Activated CD4-positive, alpha-beta T cell treated with anti-CD3 and anti-CD28 coated beads, Interleukin-2, amount 10 ng/mL, durations not matched to agents 7 days and 5 days (primary cell): ENCODE measurements at regions not wholly inside any gene's neighbourhood (a gene's known extent, or its start where the extent isn't known, plus 50 kb on each side); places are given as distances from the start of the nearest gene placed in this dataset.
A peak's percentile ranks its signal among the peaks of the same experiment; 100 is the strongest.

Experiments
- CTCF ChIA-PET: fragments of 350-600 bp; sonication (Branson Sonifier 250); formaldehyde crosslinking; loops from one replicate; lab custom pipeline; 2021; ENCODE audit warnings: antibody characterized with exemption; lab: Charles Lee
- POLR2A ChIA-PET: fragments of 350-600 bp; sonication (Branson Sonifier 250); formaldehyde crosslinking; loops from one replicate; lab custom pipeline; 2021; ENCODE audit warnings: antibody characterized with exemption; lab: Charles Lee
- DNase-seq: peaks from one replicate; pipeline ENCODE4 v3.0.0-alpha.2; 2020
- H3K27ac Mint-ChIP-seq: one replicate; pipeline ENCODE4 v1.8.0; 2021; ENCODE audit warnings: mild to moderate bottlenecking, moderate library complexity, mixed read lengths
- H3K27me3 Mint-ChIP-seq: one replicate; pipeline ENCODE4 v1.8.0; 2021; ENCODE audit warnings: mixed read lengths
- H3K36me3 Mint-ChIP-seq: one replicate; pipeline ENCODE4 v1.8.0; 2021; ENCODE audit warnings: low read depth, mixed read lengths
- H3K4me1 Mint-ChIP-seq: one replicate; pipeline ENCODE4 v1.8.0; 2021; ENCODE audit warnings: mixed read lengths
- H3K4me3 Mint-ChIP-seq: one replicate; pipeline ENCODE4 v1.8.0; 2021; ENCODE audit warnings: mild to moderate bottlenecking, moderate library complexity, mixed read lengths
- H3K9me3 Mint-ChIP-seq: one replicate; pipeline ENCODE4 v1.8.0; 2021; ENCODE audit warnings: mixed read lengths

GRCh38 chr14:36465178-36465577, 54.9 kb downstream of the NKX2-1 start:
- POLR2A ChIA-PET, result no interaction called here
- H3K9me3 Mint-ChIP-seq, result no peaks in the 10 kb centered on the region

GRCh38 chr14:36462890-36463289, 57.1 kb downstream of the NKX2-1 start:
- no peak for DNase-seq
- Mint-ChIP-seq H3K9me3 (no peaks in the 10 kb centered on the region), H3K4me1 (no peaks in the 10 kb centered on the region), H3K27ac (no peak overlapping the region), H3K36me3 (no peaks in the 10 kb centered on the region), H3K27me3 (peaks cover 8% of the 10 kb centered on the region), H3K4me3 (no peak overlapping the region)
- ChIA-PET CTCF (no interaction called here), POLR2A (no interaction called here)

More at GRCh38 chr14:36465178-36465577, 54.9 kb downstream of the NKX2-1 start:
- no peaks in the 10 kb centered on the region for H3K36me3 Mint-ChIP-seq
- no peak for DNase-seq
- H3K27me3 Mint-ChIP-seq, result peaks cover 6% of the 10 kb centered on the region
- no peak overlapping the region for H3K27ac Mint-ChIP-seq
- no peak overlapping the region for H3K4me3 Mint-ChIP-seq
- CTCF ChIA-PET, result no interaction called here
- H3K4me1 Mint-ChIP-seq, result no peaks in the 10 kb centered on the region

DNA sequence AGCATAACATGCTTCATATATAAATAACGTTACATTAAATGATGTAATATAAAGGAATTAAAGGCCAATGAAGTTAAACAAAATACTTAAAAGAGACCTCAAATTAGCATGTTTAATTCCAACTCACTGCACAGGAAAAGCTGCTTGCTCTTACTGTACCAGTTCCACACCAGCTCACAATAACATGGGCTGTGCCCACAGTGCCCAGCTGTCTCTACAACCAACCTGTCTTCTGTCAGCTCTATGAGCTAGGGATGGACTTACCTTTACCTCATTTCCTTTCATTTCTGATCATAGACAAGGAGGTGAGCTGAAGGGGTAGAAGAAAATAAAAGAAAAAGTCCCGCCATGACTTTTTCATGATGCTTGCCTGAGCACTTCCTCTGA, 64.8 kb downstream of the NKX2-1 start:
- H3K27ac Mint-ChIP-seq, result no peak overlapping the region
- CTCF ChIA-PET, result no interaction called here
- DNase-seq, result no peak
- peaks cover 5% of the 10 kb centered on the region for H3K27me3 Mint-ChIP-seq
- H3K4me1 Mint-ChIP-seq, result no peaks in the 10 kb centered on the region
- no peaks in the 10 kb centered on the region for H3K9me3 Mint-ChIP-seq
- POLR2A ChIA-PET, result no interaction called here
- H3K4me3 Mint-ChIP-seq, result no peak overlapping the region
- H3K36me3 Mint-ChIP-seq, result no peaks in the 10 kb centered on the region

DNA sequence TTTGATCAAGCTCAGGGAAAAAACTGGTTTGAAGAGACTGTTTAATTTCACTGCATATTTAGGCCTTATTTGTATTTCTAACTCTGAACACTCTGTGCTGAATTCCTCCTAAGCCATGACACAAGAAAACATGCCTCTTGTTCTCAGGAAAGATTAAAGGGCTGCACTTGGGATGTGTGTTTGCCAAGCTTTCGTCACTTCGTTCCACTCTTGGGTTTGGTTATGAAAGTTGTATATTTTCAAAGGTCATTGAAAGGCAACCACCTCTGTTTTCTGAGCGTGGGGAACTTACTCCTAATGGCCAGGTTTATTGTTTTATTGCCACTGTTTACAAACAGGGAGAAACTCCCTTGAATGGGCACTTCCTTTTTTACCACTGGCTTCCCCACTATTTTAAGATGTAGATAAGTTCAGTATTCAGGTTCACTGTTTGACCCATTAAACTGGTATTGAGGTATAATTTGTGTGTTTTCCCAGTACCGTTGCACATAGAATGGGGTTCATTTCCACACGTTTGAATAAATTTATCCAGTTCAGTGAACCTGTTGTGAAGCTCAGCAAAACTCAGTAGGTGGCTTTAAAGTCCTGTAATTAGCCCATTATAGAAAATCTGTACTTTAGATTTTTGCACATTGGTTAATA, 65.3 kb downstream of the NKX2-1 start:
- Mint-ChIP-seq H3K36me3 (no peaks in the 10 kb centered on the region), H3K27me3 (peaks cover 4% of the 10 kb centered on the region)

DNA sequence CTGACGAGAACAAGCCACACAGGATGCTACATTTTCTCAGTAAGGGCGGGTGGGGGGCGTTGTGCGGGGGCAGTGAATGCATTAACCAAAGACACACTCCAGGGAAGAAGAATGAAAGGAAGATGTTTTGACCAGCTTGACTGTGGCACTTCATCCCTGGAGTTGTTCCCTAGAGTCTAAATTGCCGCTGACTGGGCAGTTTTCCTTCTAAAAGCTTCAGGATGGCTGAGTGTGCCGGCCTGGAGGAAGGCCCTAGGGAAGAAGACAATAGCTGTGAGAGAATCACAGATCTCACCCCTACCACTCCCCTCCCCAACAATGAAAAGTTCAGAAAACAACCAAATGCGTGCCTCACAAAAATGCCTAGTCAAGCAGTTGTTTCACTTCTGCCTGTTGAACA, 67.2 kb downstream of the NKX2-1 start:
- POLR2A ChIA-PET, result no interaction called here
- Mint-ChIP-seq H3K4me3 (no peak overlapping the region), H3K36me3 (no peaks in the 10 kb centered on the region), H3K27ac (no peak overlapping the region), H3K27me3 (peaks cover 2% of the 10 kb centered on the region), H3K4me1 (no peaks in the 10 kb centered on the region), H3K9me3 (no peaks in the 10 kb centered on the region)
- CTCF ChIA-PET, result interaction anchor here (1.2 kb wide), 1 partner anchor 78 kb away, joined by 3 read pairs; no protein-coding TSS in a partner anchor
- no peak for DNase-seq

More for the DNA sequence above, 65.3 kb downstream of the NKX2-1 start:
- H3K4me1 Mint-ChIP-seq, result no peaks in the 10 kb centered on the region
- H3K9me3 Mint-ChIP-seq, result no peaks in the 10 kb centered on the region
- H3K27ac Mint-ChIP-seq, result no peak overlapping the region
- DNase-seq, result no peak
- ChIA-PET POLR2A (no interaction called here), CTCF (no interaction called here)
- no peak overlapping the region for H3K4me3 Mint-ChIP-seq

DNA sequence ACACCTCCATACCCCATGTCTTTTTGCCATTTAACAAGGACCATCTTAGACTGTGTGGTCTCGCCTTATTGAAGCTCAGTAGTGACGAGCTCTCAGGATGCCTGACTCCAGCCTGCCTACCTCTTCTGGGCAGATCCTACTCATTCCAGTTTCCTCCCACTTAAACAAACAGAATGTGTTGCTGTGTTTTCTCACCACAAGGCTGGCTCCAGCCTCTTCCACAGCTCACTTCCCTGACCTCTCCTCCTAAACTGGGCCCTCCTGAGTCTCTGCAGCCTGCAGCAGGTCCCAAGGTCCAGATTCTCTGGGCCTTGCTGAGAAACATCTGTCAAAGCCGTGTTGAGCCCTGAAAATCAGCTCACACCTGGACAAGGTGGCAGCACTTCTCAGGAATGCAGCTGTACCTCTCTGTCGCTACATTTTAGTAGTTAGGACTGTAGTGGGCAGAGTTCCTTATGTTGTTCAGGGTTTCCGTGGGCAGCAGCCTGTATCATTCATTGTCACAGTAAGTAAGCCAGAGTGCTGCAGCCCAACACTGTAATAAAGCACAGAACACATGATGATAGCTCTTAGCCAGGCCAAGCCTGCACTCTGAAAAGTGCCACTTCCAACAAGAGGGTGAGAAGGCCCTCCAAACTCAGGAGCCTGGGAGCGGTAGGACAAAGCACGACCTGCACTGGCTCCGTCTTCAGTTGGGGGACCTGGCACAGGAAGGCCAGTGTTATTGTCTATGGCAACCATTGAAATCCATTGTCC, 68.5 kb downstream of the NKX2-1 start:
- POLR2A ChIA-PET, result no interaction called here
- Mint-ChIP-seq H3K36me3 (no peaks in the 10 kb centered on the region), H3K4me3 (no peak overlapping the region), H3K27ac (no peak overlapping the region), H3K4me1 (no peaks in the 10 kb centered on the region), H3K27me3 (peaks cover 1% of the 10 kb centered on the region), H3K9me3 (no peaks in the 10 kb centered on the region)
- DNase-seq, result no peak
- CTCF ChIA-PET, result no interaction called here

GRCh38 chr14:36450550-36450949, 69.5 kb downstream of the NKX2-1 start:
- no peaks in the 10 kb centered on the region for H3K27me3 Mint-ChIP-seq
- no peaks in the 10 kb centered on the region for H3K9me3 Mint-ChIP-seq
- no peaks in the 10 kb centered on the region for H3K36me3 Mint-ChIP-seq
- H3K27ac Mint-ChIP-seq, result no peak overlapping the region
- H3K4me3 Mint-ChIP-seq, result no peak overlapping the region
- DNase-seq, result no peak
- ChIA-PET CTCF (no interaction called here), POLR2A (no interaction called here)
- H3K4me1 Mint-ChIP-seq, result no peaks in the 10 kb centered on the region

DNA sequence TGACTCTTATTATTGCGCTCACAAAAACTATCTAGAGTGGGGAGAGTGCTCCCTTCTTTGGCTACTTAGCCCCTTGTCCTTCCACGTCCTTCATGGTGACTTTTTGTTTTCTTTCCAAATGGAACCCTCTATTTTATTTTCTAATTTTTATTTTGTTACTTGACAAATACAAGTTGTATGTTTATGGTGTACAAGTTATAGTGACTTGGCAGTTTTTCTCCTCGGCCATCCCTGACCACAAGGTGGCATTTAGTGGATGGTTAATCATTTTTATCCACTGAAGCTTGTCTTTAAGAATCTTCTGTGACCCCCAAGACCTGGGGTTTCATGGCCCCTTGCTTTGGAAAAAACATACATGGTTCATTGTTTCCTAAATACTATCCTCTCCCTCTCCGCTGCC, 70.1 kb downstream of the NKX2-1 start:
- no peaks in the 10 kb centered on the region for H3K27me3 Mint-ChIP-seq
- H3K9me3 Mint-ChIP-seq, result no peaks in the 10 kb centered on the region
- CTCF ChIA-PET, result no interaction called here
- no peaks in the 10 kb centered on the region for H3K36me3 Mint-ChIP-seq
- DNase-seq, result no peak
- POLR2A ChIA-PET, result no interaction called here
- no peaks in the 10 kb centered on the region for H3K4me1 Mint-ChIP-seq
- H3K27ac Mint-ChIP-seq, result no peak overlapping the region
- H3K4me3 Mint-ChIP-seq, result no peak overlapping the region

DNA sequence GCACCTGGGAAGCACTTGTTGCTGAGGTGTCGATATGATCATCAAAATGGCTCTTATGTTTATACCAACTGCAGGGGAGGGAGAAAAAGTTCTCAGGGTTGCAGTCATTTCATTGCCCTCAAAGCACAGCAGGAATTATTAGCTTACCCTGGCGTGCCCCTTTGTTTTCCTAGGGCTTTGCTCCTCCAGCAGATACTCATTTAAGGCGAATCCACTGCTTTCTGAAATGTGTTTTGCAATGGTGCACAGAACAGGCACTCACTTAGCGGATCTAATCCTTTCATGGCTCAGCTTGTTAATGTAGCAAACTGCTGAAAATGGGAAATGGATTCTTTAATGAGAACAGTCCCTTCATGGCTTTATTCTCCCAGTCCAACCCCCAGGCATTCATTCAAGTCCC, 76.7 kb downstream of the NKX2-1 start:
- peaks cover 12% of the 10 kb centered on the region for H3K27me3 Mint-ChIP-seq
- H3K4me1 Mint-ChIP-seq, result no peaks in the 10 kb centered on the region
- no peaks in the 10 kb centered on the region for H3K9me3 Mint-ChIP-seq
- H3K27ac Mint-ChIP-seq, result no peak overlapping the region
- no peaks in the 10 kb centered on the region for H3K36me3 Mint-ChIP-seq
- ChIA-PET CTCF (interaction anchor here (0.9 kb wide), 1 partner anchor 13 kb away, joined by 5 read pairs; no protein-coding TSS in a partner anchor), POLR2A (no interaction called here)
- no peak overlapping the region for H3K4me3 Mint-ChIP-seq
- no peak for DNase-seq

- H3K27me3 Mint-ChIP-seq, result peaks cover 12% of the 10 kb centered on the region
- H3K9me3 Mint-ChIP-seq, result no peaks in the 10 kb centered on the region
These were observed 77.2 kb downstream of the NKX2-1 start for GRCh38 chr14:36442824-36443241.

GRCh38 chr14:36441283-36441682, 78.7 kb downstream of the NKX2-1 start:
- Mint-ChIP-seq H3K4me1 (no peaks in the 10 kb centered on the region), H3K36me3 (no peaks in the 10 kb centered on the region), H3K27ac (no peak overlapping the region), H3K27me3 (peaks cover 14% of the 10 kb centered on the region), H3K4me3 (no peak overlapping the region), H3K9me3 (no peaks in the 10 kb centered on the region)
- ChIA-PET CTCF (no interaction called here), POLR2A (no interaction called here)
- no peak for DNase-seq

More at GRCh38 chr14:36442824-36443241, 77.2 kb downstream of the NKX2-1 start:
- ChIA-PET POLR2A (no interaction called here), CTCF (interaction anchor here (0.9 kb wide), 1 partner anchor 13 kb away, joined by 5 read pairs; no protein-coding TSS in a partner anchor)
- no peak overlapping the region for H3K4me3 Mint-ChIP-seq
- no peak overlapping the region for H3K27ac Mint-ChIP-seq
- H3K4me1 Mint-ChIP-seq, result no peaks in the 10 kb centered on the region
- no peaks in the 10 kb centered on the region for H3K36me3 Mint-ChIP-seq
- DNase-seq, result no peak

- Mint-ChIP-seq H3K27ac (peak overlapping the region; percentile 19), H3K9me3 (no peaks in the 10 kb centered on the region), H3K4me3 (no peak overlapping the region), H3K4me1 (no peaks in the 10 kb centered on the region), H3K27me3 (peaks cover 14% of the 10 kb centered on the region), H3K36me3 (no peaks in the 10 kb centered on the region)
- ChIA-PET CTCF (no interaction called here), POLR2A (no interaction called here)
- no peak for DNase-seq
These were observed 80.3 kb downstream of the NKX2-1 start for GRCh38 chr14:36439766-36440165.

DNA sequence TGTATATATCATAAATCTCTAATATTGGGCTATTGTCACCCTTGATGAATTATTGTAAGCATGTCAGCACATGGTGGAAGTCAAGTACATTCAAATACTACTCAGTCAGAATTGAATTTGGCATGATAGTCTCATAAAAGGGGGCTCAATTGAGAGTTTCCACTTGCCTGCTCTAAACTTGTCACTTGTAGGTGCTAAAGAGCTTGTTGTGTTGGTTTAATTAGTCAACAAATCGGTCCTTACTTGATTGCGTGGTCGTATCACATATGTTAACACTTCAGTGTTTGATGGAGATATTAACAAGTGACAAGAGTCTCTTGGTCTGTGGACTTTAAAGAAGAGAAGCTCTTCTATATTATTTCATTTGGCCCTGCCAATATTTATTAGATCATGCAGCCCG, 81.1 kb downstream of the NKX2-1 start:
- DNase-seq, result no peak
- ChIA-PET CTCF (no interaction called here), POLR2A (no interaction called here)
- Mint-ChIP-seq H3K27ac (no peak overlapping the region), H3K36me3 (no peaks in the 10 kb centered on the region), H3K27me3 (peaks cover 14% of the 10 kb centered on the region), H3K4me3 (no peak overlapping the region), H3K4me1 (no peaks in the 10 kb centered on the region), H3K9me3 (no peaks in the 10 kb centered on the region)
